Neural progenitor cell (in vitro differentiated cells): ENCODE measurements at regions not wholly inside any gene's neighbourhood (a gene's known extent, or its start where the extent isn't known, plus 50 kb on each side); places are given as distances from the start of the nearest gene placed in this dataset.

ENCODE experiments used
- DNase-seq: peaks from one replicate; pipeline ENCODE4 v3.0.0-alpha.2; 2016; ENCODE audit warnings: low spot score
- H2AFZ ChIP-seq: fragments of 200-600 bp; sonication (generic); replicated peaks from 2 replicates; pipeline ENCODE4 v1.6.1; 2016; ENCODE audit warnings: antibody characterized with exemption
- H3F3A ChIP-seq: fragments of 200-600 bp; sonication (generic); 2 replicates; pipeline ENCODE4 v1.6.1; 2016; ENCODE audit warnings: antibody characterized with exemption, low read depth
- H3K27ac ChIP-seq: fragments of 200-600 bp; sonication (generic); 2 replicates; pipeline ENCODE4 v1.5.1; 2016; ENCODE audit warnings: mild to moderate bottlenecking
- H3K27me3 ChIP-seq: fragments of 200-600 bp; sonication (generic); 2 replicates; pipeline ENCODE4 v1.6.1; 2016; ENCODE audit warnings: mild to moderate bottlenecking, moderate library complexity
- H3K36me3 ChIP-seq: fragments of 200-600 bp; sonication (generic); 2 replicates; pipeline ENCODE4 v1.5.1; 2016
- H3K4me1 ChIP-seq: fragments of 200-600 bp; sonication (generic); 2 replicates; pipeline ENCODE4 v1.6.1; 2016; ENCODE audit warnings: mixed run types
- H3K4me2 ChIP-seq: fragments of 200-600 bp; sonication (generic); 2 replicates; pipeline ENCODE4 v1.6.1; 2016
- H3K4me3 ChIP-seq: fragments of 200-600 bp; sonication (generic); 2 replicates; pipeline ENCODE4 v1.5.1; 2016
- H3K79me2 ChIP-seq: fragments of 200-600 bp; sonication (generic); 2 replicates; pipeline ENCODE4 v1.6.1; 2016; ENCODE audit warnings: low read depth
- H3K9ac ChIP-seq: fragments of 200-600 bp; sonication (generic); 2 replicates; pipeline ENCODE4 v1.6.1; 2016
- H3K9me3 ChIP-seq: fragments of 200-600 bp; sonication (generic); 2 replicates; pipeline ENCODE4 v1.5.1; 2016; ENCODE audit warnings: low read depth
- H4K20me1 ChIP-seq: fragments of 200-600 bp; sonication (generic); 2 replicates; pipeline ENCODE4 v1.6.1; 2016; ENCODE audit warnings: low read depth
- H3K27ac Mint-ChIP-seq: 3 replicates; pipeline ENCODE4 v1.8.0; 2021; ENCODE audit warnings: mixed read lengths
- H3K27me3 Mint-ChIP-seq: 2 replicates; pipeline ENCODE4 v1.8.0; 2022; ENCODE audit warnings: low read depth, mild to moderate bottlenecking, inconsistent platforms, moderate library complexity, mixed read lengths; ENCODE audit not compliant: insufficient read depth
- H3K36me3 Mint-ChIP-seq: 3 replicates; pipeline ENCODE4 v1.8.0; 2021; ENCODE audit warnings: mixed read lengths
- H3K4me1 Mint-ChIP-seq: 3 replicates; pipeline ENCODE4 v1.8.0; 2021; ENCODE audit warnings: mixed read lengths
- H3K4me3 Mint-ChIP-seq: 3 replicates; pipeline ENCODE4 v1.8.0; 2021; ENCODE audit warnings: mild to moderate bottlenecking, moderate library complexity, mixed read lengths
- H3K9me3 Mint-ChIP-seq: 3 replicates; pipeline ENCODE4 v1.8.0; 2020; ENCODE audit warnings: mixed read lengths
- EZH2 ChIP-seq: fragments of 200-600 bp; sonication (generic); IDR thresholded peaks from 2 replicates; pipeline ENCODE4 v1.6.1; 2017; ENCODE audit warnings: antibody characterized with exemption, mild to moderate bottlenecking, moderate library complexity
- EZH2phosphoT487 ChIP-seq: fragments of 200-600 bp; sonication (generic); IDR thresholded peaks from 2 replicates; pipeline ENCODE4 v1.6.1; 2017; ENCODE audit warnings: antibody characterized with exemption
- TF ChIP-seq, protein P1 (sequence below): fragments of 200-600 bp; sonication (generic); IDR thresholded peaks from 2 replicates; pipeline ENCODE4 v1.5.1; 2017; ENCODE audit warnings: antibody characterized with exemption, mild to moderate bottlenecking

DNA sequence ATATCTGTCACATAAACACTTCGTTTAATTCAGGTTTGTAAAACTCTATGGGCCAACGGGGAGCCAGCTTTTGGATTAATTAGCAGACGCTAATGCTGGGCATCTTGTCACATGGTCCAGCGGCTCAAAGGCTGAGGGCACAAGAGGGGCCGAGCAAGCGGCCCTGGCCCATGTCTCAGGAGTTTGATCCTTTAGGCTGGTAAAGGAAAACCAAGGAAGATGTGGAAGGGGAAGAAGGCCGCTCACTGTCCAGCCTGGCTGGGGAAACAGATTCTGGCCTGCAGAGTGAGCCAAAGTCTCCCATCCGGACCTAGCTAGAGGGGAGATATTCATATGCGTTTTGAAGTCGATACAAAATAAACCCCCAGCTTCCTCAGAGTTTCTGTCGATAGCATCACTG is 248.6 kb upstream of the SIX2 start:
- Histone ChIP-seq H3K36me3 (no peaks in the 10 kb centered on the region), H3K9me3 (no peaks in the 10 kb centered on the region), H3K27me3 (no peaks in the 10 kb centered on the region), H4K20me1 (no peaks in the 10 kb centered on the region), H3K9ac (no peak overlapping the region), H2AFZ (peak overlapping the region; percentile 7), H3F3A (peaks cover 23% of the 10 kb centered on the region), H3K4me2 (peak overlapping the region; percentile 41), H3K27ac (no peak overlapping the region), H3K79me2 (no peaks in the 10 kb centered on the region), H3K4me3 (no peak overlapping the region), H3K4me1 (peaks cover 44% of the 10 kb centered on the region)
- TF ChIP-seq EZH2 (no peak), EZH2phosphoT487 (no peak)
- TF ChIP-seq, protein P1, sequence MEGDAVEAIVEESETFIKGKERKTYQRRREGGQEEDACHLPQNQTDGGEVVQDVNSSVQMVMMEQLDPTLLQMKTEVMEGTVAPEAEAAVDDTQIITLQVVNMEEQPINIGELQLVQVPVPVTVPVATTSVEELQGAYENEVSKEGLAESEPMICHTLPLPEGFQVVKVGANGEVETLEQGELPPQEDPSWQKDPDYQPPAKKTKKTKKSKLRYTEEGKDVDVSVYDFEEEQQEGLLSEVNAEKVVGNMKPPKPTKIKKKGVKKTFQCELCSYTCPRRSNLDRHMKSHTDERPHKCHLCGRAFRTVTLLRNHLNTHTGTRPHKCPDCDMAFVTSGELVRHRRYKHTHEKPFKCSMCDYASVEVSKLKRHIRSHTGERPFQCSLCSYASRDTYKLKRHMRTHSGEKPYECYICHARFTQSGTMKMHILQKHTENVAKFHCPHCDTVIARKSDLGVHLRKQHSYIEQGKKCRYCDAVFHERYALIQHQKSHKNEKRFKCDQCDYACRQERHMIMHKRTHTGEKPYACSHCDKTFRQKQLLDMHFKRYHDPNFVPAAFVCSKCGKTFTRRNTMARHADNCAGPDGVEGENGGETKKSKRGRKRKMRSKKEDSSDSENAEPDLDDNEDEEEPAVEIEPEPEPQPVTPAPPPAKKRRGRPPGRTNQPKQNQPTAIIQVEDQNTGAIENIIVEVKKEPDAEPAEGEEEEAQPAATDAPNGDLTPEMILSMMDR: no peak
- Mint-ChIP-seq H3K27ac (peak overlapping the region; percentile 42), H3K4me3 (peak overlapping the region; percentile 19), H3K4me1 (peaks cover 55% of the 10 kb centered on the region), H3K9me3 (no peaks in the 10 kb centered on the region), H3K36me3 (no peaks in the 10 kb centered on the region), H3K27me3 (peaks cover 6% of the 10 kb centered on the region)
- DNase-seq: peak; percentile 41

DNA sequence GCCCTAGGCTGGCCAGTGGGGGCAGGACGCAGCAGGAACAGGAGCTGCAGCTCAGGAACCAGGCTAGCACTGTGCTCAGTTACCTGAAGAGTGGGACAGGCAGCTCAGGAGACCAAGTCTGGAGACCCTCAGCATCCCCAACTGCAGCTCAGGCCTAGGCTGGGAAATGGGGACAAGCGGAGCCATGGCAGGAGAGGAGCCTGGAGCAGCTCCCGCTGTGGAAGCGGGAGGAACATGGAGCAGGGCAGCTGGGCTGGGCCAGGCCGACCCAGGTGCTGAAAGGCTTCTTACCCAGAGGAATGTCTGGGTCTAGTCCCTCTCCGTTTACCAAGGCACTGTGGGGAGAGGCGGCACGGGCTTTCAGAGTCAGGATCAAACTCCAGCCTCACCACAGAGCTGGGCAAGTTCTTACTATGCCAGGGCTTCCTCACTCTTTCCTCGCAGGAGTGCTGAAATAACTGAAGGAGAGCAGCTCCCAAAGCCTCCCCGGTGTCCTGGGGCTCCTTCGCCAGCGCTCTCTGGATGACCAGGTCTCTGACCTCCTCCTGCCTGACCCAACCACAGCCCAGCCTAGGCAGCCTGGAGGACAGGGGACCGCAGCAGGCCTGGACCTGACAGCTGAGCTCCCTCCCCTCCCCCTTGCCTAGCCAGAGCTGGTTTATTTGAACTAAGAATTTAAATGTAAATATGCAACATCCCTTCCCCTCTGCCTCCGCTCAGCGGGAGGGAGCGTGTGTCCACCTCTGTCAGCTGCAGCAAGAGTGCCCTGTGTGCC is 247.8 kb upstream of the SIX2 start:
- H3K27me3 Mint-ChIP-seq: peaks cover 6% of the 10 kb centered on the region
- H3K27ac Mint-ChIP-seq: peak overlapping the region; percentile 59
- Histone ChIP-seq H3K4me3 (no peak overlapping the region), H3K9ac (no peak overlapping the region), H3K4me2 (peak overlapping the region; percentile 41), H3K27ac (no peak overlapping the region), H3K9me3 (no peaks in the 10 kb centered on the region), H3K36me3 (no peaks in the 10 kb centered on the region), H2AFZ (peak overlapping the region; percentile 7), H3K4me1 (peaks cover 44% of the 10 kb centered on the region), H4K20me1 (no peaks in the 10 kb centered on the region), H3K27me3 (no peaks in the 10 kb centered on the region), H3F3A (peaks cover 23% of the 10 kb centered on the region), H3K79me2 (no peaks in the 10 kb centered on the region)
- H3K4me3 Mint-ChIP-seq: peak overlapping the region; percentile 19
- peak; percentile 48 for DNase-seq
- H3K4me1 Mint-ChIP-seq: peaks cover 50% of the 10 kb centered on the region
- no peaks in the 10 kb centered on the region for H3K36me3 Mint-ChIP-seq
- TF ChIP-seq EZH2: no peak
- no peak for TF ChIP-seq EZH2phosphoT487
- TF ChIP-seq, protein P1: no peak
- no peaks in the 10 kb centered on the region for H3K9me3 Mint-ChIP-seq

DNA sequence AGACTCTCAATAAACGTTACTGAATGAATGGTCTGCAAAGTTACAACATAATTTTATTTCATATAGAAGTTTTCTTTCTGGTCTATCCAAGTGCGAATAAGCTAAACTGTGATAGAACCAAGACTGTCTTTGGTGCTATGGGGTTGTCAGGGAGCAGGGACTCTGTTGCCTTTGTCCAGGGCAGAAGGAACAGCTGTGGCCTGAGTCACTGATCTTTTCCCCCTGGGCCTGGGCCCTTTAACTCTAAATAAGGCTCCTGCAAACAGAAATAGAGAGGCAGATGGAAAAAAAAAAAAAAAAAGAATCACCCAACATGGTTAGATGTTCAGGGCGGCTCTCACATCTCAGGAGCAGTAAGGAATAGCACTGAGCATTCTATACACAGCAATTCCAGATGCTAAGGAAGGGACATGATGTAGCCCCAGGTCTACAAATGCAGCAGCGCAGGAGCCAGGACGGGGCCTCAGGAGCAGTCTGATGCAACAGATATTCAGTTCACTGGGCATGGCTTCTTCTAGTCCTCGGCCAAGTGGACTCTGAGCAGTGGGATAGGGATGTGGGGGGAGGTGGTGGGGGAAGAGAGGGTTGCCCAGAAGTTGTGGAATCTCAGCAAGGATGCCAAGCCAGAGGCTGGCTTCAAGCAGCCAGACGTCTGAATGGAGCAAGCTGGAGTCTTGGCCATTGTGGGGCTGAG is 247.1 kb upstream of the SIX2 start:
- Histone ChIP-seq H3K9me3 (no peaks in the 10 kb centered on the region), H3K36me3 (no peaks in the 10 kb centered on the region), H4K20me1 (no peaks in the 10 kb centered on the region), H3K4me3 (no peak overlapping the region), H3K4me2 (peak overlapping the region; percentile 41), H3K4me1 (peaks cover 44% of the 10 kb centered on the region), H3F3A (peaks cover 23% of the 10 kb centered on the region), H3K27me3 (no peaks in the 10 kb centered on the region), H2AFZ (no peak overlapping the region), H3K79me2 (no peaks in the 10 kb centered on the region), H3K9ac (no peak overlapping the region), H3K27ac (no peak overlapping the region)
- TF ChIP-seq, protein P1: no peak
- TF ChIP-seq EZH2 (no peak), EZH2phosphoT487 (no peak)
- DNase-seq: no peak
- Mint-ChIP-seq H3K4me1 (peaks cover 46% of the 10 kb centered on the region), H3K27me3 (peaks cover 10% of the 10 kb centered on the region), H3K9me3 (no peaks in the 10 kb centered on the region), H3K27ac (peak overlapping the region; percentile 59), H3K4me3 (no peak overlapping the region), H3K36me3 (no peaks in the 10 kb centered on the region)
